HL-60 (cell line): ENCODE measurements at regions not wholly inside any gene's neighbourhood (a gene's known extent, or its start where the extent isn't known, plus 50 kb on each side); places are given as distances from the start of the nearest gene placed in this dataset.

Experiments used
- DNase-seq, 2 experiments: peaks; one replicate each; pipeline ENCODE4 v3.0.0-alpha.2; 2010 to 2020; ENCODE audit warnings: low read depth in 1 of 2, low spot score in 1 of 2
- H3K27ac ChIP-seq: fragments of 250-450 bp; sonication (Bioruptor Pico); replicated peaks from 2 replicates; pipeline ENCODE4 v1.5.1; 2020; ENCODE audit warnings: mild to moderate bottlenecking, moderate library complexity
- H3K27me3 ChIP-seq: fragments of 250-450 bp; sonication (Bioruptor Pico); 2 replicates; pipeline ENCODE4 v1.5.1; 2021; ENCODE audit warnings: mild to moderate bottlenecking, moderate library complexity; ENCODE audit not compliant: insufficient read depth, poor library complexity, severe bottlenecking
- H3K4me3 ChIP-seq: replicated peaks from 2 replicates; pipeline ENCODE4 v1.5.1; 2011; ENCODE audit warnings: mild to moderate bottlenecking, control low read depth, low read length; ENCODE audit not compliant: insufficient read depth
- CTCF ChIP-seq: IDR thresholded peaks from one replicate; pipeline ENCODE4 v1.5.1; 2011; ENCODE audit warnings: low read length, control low read depth, inconsistent platforms; ENCODE audit not compliant: insufficient read depth
- GABPA ChIP-seq: IDR thresholded peaks from 2 replicates; pipeline ENCODE4 v1.6.1; 2012; ENCODE audit warnings: low read depth
- POLR2AphosphoS5 ChIP-seq: IDR thresholded peaks from 2 replicates; pipeline ENCODE4 v1.6.1; 2012; ENCODE audit warnings: low read depth
- REST ChIP-seq: IDR thresholded peaks from 2 replicates; pipeline ENCODE4 v1.6.1; 2012; ENCODE audit warnings: low read depth; ENCODE audit not compliant: insufficient replicate concordance
- SPI1 ChIP-seq: IDR thresholded peaks from 2 replicates; pipeline ENCODE4 v1.6.1; 2012; ENCODE audit warnings: low read depth, mild to moderate bottlenecking, borderline replicate concordance

DNA sequence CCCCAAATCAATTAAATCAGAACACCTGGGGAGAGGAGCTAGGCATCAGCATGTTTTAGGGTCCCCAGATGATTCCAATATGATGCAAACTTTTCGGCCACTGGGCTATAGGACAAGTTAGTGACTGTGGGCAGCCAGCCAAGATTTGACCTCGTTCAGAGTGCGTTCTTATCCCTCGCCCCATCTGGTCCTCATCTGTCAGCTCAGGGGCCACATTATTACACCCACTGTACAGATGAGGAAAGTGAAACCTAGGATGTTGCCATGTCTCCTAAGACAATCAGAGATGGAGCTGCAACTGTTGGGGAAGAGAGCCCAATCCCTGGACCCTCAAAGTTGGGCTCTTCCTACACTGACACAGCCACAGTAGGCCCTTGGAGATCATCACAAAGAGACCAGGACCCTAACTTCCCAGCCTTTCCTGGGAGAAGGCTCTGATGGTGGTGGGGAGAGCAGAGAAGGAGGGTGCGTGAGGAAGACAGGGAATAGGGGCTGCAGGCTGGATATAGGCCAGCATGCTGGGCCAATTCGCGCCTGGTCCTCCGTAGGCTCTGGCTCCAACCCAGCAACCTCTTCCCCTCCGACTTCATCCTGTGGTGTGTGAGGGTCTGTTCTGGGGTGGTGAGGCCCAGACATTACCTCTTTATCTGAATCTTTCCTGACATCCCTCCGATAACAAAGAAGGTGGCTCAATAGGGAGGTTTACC, 109.4 kb upstream of the ZMIZ1 start:
- H3K27me3 ChIP-seq: no peaks in the 10 kb centered on the region
- no peak overlapping the region for H3K27ac ChIP-seq
- H3K4me3 ChIP-seq: no peak overlapping the region
- no peak for DNase-seq
- TF ChIP-seq SPI1 (no peak), CTCF (no peak), GABPA (no peak), POLR2AphosphoS5 (no peak)

- no peak overlapping the region for H3K4me3 ChIP-seq
- TF ChIP-seq CTCF (no peak), POLR2AphosphoS5 (no peak), REST (no peak), GABPA (no peak), SPI1 (no peak)
- H3K27me3 ChIP-seq: no peaks in the 10 kb centered on the region
- no peak overlapping the region for H3K27ac ChIP-seq
- no peak for DNase-seq
Measured at GRCh38 chr10:78959924-78960285, 108.9 kb upstream of the ZMIZ1 start.

GRCh38 chr10:78960316-78960800, 108.4 kb upstream of the ZMIZ1 start:
- DNase-seq: no peak
- no peak for TF ChIP-seq GABPA
- no peak for TF ChIP-seq REST
- no peak for TF ChIP-seq POLR2AphosphoS5
- no peak for TF ChIP-seq CTCF
- no peak for TF ChIP-seq SPI1
- H3K27ac ChIP-seq: no peak overlapping the region
- H3K27me3 ChIP-seq: no peaks in the 10 kb centered on the region
- no peak overlapping the region for H3K4me3 ChIP-seq

DNA sequence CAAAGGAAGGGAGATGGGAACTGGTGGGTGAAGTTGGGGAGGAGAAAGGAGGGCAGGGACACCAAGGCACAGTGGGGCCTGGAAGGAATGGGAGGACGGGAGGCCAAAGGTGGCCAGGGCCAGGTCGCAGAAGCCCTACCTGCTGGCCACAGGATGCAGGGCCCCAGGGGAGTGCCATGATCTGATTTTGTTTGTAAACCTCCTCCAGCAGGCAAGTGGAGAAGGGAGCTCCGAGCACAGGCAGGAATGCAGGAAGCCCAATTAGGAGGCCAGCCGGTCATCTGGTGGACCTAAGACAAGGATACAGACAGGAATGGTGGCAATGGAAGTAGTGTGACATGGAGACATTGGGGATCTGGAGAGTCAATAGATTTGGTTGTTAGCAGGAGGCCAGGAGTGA, 107.0 kb upstream of the ZMIZ1 start:
- no peak overlapping the region for H3K4me3 ChIP-seq
- DNase-seq: no peak
- TF ChIP-seq SPI1 (no peak), POLR2AphosphoS5 (no peak), GABPA (no peak)
- H3K27ac ChIP-seq: no peak overlapping the region
- H3K27me3 ChIP-seq: no peaks in the 10 kb centered on the region
